ENCODE measurements at regions not wholly inside any gene's neighbourhood (a gene's known extent, or its start where the extent isn't known, plus 50 kb on each side); places are given as distances from the start of the nearest gene placed in this dataset.

DNA sequence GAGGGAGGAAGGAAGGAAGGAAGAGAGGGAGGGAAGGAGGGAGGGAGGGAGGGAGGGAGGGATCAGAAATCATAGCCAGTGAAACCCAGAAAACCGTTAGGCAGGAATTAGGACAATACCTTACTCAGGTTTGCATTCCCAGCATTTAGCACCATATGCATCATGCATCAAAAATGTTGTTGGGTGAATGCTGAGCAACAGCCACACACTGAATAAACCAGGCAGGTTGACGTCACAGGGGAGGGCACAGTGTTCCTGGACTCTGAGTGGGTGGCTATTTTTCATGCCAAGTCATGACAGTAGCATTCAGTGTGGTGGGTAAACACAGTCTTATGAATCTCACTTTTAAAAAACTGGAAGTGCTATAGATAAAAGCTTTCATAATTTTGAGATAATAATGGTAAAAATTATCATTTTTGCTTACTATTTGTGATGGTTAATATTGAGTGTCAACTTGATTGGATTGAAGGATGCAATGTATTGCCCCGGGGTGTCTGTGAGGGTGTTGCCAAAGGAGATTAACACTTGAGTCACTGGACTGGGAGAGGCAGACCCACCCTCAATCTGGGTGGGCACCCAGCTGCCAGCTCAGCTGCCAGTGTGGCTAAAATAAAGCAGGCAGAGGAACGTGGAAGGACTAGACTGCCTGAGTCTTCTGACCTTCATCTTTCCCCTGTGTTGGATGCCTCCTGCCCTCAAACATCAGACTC, 199.1 kb upstream of the PRKCQ start:
- TF ChIP-seq, protein P1, sequence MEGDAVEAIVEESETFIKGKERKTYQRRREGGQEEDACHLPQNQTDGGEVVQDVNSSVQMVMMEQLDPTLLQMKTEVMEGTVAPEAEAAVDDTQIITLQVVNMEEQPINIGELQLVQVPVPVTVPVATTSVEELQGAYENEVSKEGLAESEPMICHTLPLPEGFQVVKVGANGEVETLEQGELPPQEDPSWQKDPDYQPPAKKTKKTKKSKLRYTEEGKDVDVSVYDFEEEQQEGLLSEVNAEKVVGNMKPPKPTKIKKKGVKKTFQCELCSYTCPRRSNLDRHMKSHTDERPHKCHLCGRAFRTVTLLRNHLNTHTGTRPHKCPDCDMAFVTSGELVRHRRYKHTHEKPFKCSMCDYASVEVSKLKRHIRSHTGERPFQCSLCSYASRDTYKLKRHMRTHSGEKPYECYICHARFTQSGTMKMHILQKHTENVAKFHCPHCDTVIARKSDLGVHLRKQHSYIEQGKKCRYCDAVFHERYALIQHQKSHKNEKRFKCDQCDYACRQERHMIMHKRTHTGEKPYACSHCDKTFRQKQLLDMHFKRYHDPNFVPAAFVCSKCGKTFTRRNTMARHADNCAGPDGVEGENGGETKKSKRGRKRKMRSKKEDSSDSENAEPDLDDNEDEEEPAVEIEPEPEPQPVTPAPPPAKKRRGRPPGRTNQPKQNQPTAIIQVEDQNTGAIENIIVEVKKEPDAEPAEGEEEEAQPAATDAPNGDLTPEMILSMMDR (IDR thresholded peaks at IDR 0.05): no peak
- TF ChIP-seq EZH2 (IDR thresholded peaks at IDR 0.05) (no peak), EZH2phosphoT487 (IDR thresholded peaks at IDR 0.05) (no peak)

All from neural progenitor cell (in vitro differentiated cells).